COLO668 (cell line): ENCODE measurements at regions not wholly inside any gene's neighbourhood (a gene's known extent, or its start where the extent isn't known, plus 50 kb on each side); places are given as distances from the start of the nearest gene placed in this dataset.

ENCODE experiments used
- DNase-seq: peaks from one replicate; lab custom pipeline; 2025; ENCODE audit not compliant: unreplicated experiment; lab: John Stamatoyannopoulos, UW

DNA sequence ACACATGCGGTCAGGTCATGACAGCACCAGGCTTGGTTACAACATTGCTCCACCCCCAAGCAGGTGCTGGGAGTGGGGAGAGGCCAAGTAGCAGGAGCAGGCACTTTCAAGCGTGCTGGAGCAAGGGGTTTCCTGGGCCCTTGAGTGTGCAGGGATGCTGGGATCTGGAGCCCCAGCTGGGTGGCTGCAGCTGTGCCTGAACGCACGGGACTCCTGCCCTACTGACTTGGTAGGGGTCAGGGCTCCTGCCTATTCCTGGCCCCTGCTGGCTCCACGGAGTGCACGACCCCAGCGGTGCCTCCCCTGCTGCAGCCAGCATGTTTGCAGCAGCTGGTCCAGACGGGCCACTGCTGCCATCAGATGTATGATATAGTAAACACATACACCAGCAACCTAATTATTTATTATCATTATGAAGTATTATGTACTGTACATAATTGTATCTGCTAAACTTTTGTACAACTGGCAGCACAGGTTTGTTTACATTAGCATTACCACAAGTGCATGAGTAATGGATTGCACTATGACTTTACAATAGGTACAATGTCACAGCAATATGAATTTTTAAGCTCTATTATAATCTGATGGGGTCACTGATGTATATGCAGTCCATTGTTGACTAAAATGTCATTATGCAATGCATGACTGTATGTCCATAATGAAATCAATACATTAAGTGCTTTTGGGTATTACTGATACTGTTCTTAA is 620.6 kb downstream of the RAPGEF2 start:
- no peak for DNase-seq

- no peak for DNase-seq
These were observed 622.7 kb downstream of the RAPGEF2 start for GRCh38 chr4:159725571-159725970.

- DNase-seq: no peak
These were observed 632.7 kb downstream of the RAPGEF2 start for GRCh38 chr4:159735281-159736207.

DNA sequence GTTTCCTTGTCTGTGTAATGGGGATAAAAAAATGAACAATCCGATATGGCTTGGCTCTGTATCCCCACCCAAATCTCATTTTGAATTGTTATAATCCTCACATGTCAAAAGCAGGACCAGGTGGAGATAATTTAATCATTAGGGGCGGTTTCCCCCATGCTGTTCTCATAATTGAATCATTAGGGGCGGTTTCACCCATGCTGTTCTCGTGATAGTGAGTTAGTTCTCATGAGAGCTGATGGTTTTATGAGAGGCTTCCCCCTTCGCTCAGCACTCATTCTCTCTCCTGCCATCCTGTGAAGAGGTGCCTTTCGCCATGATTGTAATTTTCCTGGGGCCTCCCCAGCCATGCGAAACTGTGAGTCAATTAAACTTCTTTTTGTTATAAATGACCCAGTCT is 633.5 kb downstream of the RAPGEF2 start:
- no peak for DNase-seq

DNA sequence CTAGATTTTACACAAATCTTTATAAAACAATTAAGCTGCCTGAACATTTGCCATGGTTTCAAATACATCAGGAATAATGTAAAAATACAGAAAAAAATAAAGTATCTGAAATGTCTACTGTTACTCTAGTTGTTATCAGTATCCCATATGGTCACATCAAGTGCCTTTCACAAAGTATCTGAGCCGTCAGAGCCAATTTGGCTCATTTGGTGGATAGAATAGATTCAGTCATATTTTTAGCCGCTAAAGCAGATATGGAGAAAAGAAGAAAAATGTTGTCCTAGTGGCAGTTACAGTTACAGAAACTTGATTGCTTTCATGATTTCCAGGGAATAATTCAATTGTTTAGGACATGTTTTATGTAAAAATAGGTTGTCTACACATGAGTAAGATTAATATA is 641.1 kb downstream of the RAPGEF2 start:
- no peak for DNase-seq

DNA sequence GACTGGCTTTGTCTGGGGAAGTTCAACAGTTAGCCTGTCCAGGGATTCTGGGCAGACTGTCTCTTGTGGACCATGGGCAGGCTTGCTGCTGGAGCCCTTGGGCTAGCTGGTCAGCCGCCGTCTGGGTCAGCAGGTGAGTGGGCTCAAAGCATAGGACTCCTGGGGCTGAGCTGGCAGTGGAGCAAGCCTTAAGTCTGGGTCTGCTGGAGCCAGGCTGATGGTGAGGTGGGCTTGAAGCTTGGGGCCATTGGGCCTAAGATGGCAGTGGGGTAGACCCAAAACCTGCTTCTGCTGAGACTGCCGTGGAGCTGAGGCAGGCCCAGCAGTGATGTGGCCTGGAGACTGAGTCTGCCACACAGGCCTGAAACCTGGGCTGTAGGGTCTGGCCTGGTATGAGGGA is 645.1 kb downstream of the RAPGEF2 start:
- no peak for DNase-seq

GRCh38 chr4:159748834-159749444 is 646.1 kb downstream of the RAPGEF2 start:
- no peak for DNase-seq

GRCh38 chr4:159757499-159757898 is 654.6 kb downstream of the RAPGEF2 start:
- no peak for DNase-seq

GRCh38 chr4:159758061-159758460 is 655.2 kb downstream of the RAPGEF2 start:
- no peak for DNase-seq

GRCh38 chr4:159762672-159763071 is 659.8 kb downstream of the RAPGEF2 start:
- DNase-seq: no peak

- DNase-seq: peak; percentile 13
These were observed 661.6 kb downstream of the RAPGEF2 start for GRCh38 chr4:159764343-159764952.

DNA sequence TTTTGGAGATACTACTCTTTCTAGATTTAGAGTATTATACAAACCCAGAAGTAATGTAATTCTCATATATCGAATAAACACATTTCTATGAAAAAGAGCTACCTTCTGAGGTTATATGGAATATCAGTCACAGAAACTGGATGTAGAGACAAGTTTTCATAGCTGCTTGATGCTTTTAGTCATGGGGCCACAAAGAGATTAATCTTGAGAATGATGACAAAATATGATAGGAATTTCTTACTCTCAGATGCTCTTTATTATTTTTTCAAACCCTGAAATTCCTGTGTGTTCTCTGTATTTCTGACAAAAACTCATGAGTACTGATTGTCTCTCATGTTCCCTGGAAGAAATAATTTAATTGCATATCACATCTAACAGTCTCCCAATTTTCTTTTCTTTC is 662.5 kb downstream of the RAPGEF2 start:
- DNase-seq: no peak

- DNase-seq: no peak
These were observed 663.4 kb downstream of the RAPGEF2 start for GRCh38 chr4:159766241-159766640.

- DNase-seq: no peak
These were observed 664.5 kb downstream of the RAPGEF2 start for GRCh38 chr4:159767406-159767805.

DNA sequence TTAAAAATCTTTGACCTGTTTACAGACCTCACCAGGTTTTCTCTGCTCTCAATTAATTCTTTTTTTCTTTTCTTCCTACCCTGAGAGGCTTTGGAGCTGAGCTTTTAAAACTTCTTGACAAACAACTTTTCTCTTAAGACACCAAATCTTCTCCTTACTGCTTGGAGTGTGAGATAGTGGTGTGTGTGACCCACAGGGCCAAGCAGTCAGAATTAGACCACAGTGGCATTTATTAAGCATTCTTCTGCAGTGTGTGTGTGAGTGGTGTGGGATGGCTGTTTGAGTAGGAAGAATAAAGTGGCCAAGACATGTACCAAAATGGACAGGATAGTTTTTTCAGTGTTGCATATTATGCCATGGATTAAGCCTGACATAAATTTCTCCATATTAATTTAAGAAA is 665.1 kb downstream of the RAPGEF2 start:
- no peak for DNase-seq

DNA sequence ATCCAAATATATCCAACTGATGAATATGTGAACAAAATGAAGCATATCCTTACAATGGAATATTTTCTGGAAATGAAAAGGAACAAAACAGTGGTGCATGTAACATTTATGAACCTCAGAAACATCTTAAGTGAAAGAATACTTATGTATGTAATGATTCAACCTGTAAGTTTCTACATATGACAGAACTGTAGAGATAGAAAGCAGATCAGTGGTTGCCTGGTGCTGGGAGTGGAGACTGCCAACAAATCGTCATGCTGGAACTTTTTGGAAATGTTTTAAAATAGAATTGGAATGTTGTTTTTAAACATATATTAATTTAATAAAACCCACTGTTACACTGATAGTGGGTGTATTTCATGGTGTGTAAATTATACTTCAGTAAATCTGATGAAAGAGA is 667.5 kb downstream of the RAPGEF2 start:
- DNase-seq: no peak

DNA sequence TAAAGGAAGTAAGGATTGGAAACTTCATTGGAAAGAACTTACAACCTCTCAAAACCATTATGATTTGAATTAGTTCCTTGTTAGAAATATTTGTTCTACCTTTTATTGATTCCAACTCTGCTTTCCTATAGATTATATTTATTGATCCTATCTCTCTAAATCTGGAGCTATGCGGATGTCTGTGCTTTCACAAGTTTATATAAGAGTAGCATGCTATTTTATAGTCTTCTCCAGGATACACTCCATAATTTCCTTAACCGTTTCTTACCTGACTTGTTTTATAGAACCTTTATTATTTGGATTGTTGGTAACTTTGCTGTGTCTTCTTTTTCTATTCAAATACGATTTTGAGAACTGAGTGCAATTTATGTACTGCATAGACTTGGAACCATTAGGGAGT is 668.1 kb downstream of the RAPGEF2 start:
- DNase-seq: no peak

DNA sequence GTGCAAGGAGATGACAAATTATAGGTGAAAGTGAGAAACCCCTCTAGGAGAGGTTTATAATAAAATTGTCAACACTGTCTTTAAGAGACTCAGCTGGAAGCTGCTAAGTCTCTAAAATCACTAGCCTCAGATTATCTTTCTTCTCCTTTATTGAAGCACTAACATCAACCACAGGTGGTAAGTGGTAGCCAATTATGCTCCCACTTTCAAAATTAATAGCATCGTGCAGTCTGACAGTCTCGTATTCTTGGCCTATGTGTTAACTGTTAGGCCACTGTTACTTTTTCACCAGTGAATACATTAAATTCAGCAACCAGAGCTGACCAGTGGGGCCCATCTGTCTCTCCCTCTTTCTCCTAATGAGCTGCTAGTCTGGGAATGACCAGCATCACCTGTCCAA is 674.1 kb downstream of the RAPGEF2 start:
- DNase-seq: no peak

GRCh38 chr4:159777689-159778088 is 674.8 kb downstream of the RAPGEF2 start:
- no peak for DNase-seq

DNA sequence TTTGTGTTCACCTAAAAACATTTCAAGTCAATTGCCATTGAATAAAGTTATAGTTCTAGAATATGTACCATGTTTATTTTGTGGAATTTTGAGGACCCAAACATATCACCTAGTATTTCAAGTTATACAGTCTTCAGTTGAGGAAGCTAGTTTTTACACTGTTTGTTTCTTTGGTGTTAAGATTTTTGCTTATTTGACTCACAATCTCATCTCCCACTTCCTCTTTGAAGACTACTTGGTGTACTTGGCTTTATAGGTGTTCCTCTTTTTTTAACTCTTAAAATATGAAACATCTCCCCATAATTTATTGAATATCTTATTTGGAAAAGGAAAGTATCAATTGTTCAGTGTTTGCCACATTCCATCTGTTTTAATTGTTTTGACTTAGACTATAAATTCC is 675.4 kb downstream of the RAPGEF2 start:
- no peak for DNase-seq

GRCh38 chr4:159779716-159780115 is 676.8 kb downstream of the RAPGEF2 start:
- no peak for DNase-seq
